ENCODE measurements at regions not wholly inside any gene's neighbourhood (a gene's known extent, or its start where the extent isn't known, plus 50 kb on each side); places are given as distances from the start of the nearest gene placed in this dataset.
"Not testable (repeated sequence)": the region's sequence is repeated elsewhere in the genome, so short reads cannot be mapped to it uniquely, and the experiment has no call there.

- no peak overlapping the region for H3K4me3 ChIP-seq (ENCODE audit: low read depth, low read length)
- no peak for TF ChIP-seq CTCF (IDR thresholded peaks at IDR 0.05; ENCODE audit: low read depth, low read length, missing control alignments)
- in situ Hi-C loops (cut with HindIII; ENCODE audit: low pct_ligation_motif_present, low sequenced_read_pairs): no loop called here
- no peaks in the 10 kb centered on the region for H3K36me3 ChIP-seq (replicated peaks)
- H3K27ac ChIP-seq: no peak overlapping the region
- DNase-seq: no peak
- no peaks in the 10 kb centered on the region for H3K27me3 ChIP-seq (replicated peaks)
These were observed 150.5 kb downstream of the CRPPA start for GRCh38 chr7:16270844-16271243.

DNA sequence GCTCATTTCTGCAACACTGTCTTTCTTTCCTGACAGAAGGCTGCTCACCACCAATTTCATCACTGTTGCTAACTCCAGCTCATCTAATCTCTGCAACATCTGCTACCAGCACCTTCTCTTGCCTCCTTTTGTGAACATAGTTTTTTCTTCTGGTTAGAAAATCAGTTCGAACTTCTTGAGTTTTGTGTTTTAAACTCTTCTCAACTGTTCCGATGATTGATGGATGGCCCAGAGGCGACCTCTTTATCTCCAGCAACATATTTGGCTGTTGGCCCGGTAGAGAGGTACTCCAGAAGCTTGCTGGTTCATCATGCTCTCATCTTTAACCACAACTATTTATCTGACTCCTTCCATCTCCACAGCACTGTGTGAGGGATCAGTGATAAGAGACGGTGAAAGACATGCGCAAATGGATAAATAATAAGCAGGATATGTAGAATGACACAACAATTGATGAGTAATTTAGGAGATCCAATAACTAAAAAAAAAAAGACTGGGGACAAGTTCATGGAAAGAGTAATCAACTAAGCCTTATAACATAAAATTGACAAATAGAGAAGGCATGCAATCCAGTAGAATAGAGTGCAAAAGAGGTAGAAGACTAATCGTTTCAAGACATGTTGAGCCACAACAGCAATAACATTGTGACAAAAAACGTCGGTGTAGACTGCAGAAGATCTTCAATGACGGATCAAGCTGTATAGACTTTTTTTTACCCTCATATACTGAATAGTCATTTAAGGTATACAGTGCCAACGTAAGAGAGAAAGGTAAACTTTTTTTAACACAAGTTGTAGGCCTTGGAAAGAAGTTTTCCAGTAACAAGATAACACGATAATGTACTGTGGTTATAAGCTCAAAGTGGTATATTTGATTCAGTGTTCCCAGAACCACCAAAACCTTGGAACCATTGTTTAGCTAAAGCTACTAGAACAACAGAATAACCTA is 152.2 kb downstream of the CRPPA start:
- Histone ChIP-seq H3K27ac (no peak overlapping the region), H3K4me3 (ENCODE audit: low read depth, low read length) (no peak overlapping the region), H3K27me3 (replicated peaks) (no peaks in the 10 kb centered on the region), H3K36me3 (replicated peaks) (no peaks in the 10 kb centered on the region)
- TF ChIP-seq CTCF (IDR thresholded peaks at IDR 0.05; ENCODE audit: low read depth, low read length, missing control alignments): no peak
- in situ Hi-C loops (cut with HindIII; ENCODE audit: low pct_ligation_motif_present, low sequenced_read_pairs): no loop called here
- DNase-seq: peak; percentile 94

DNA sequence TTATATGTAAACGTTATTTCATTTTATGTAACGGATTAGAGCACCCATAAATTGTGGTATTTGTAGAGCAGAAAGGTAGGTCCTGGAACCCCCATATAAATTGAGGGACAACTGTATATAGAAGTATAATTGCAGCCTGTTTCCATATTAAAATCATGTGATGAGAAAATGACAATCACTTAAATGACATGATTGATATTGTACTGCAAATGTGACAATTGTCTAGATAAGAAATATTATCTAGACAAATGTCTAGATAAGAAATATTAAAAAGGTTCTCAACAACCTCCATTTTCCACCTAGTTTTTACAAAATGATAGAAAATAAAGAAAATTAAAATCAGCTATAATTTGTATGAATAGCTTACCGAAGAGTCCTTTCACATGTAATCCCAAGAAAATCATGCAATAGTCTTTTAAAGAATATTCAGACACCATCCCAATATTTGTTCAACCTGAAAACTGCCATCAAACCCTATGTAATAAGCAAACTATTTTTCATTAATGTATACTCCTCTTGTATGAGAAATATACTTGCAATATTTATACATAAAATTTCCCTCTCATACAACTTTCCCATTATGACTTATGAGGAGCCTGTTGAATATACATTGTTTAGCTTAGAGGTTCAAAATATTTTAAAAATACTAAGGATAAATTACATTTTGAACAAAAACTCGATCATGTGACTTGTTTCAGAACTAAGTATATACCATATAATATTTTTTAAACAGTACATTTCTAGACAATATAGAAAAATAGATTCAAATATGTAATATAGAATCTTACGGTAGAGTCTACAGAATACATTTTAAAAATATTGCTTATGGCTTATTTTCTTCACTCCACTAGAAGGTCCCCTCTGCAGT is 153.2 kb downstream of the CRPPA start:
- H3K4me3 ChIP-seq (ENCODE audit: low read depth, low read length): no peak overlapping the region
- DNase-seq: no peak
- H3K36me3 ChIP-seq (replicated peaks): no peaks in the 10 kb centered on the region
- no peak for TF ChIP-seq CTCF (IDR thresholded peaks at IDR 0.05; ENCODE audit: low read depth, low read length, missing control alignments)
- no peaks in the 10 kb centered on the region for H3K27me3 ChIP-seq (replicated peaks)
- no peak overlapping the region for H3K27ac ChIP-seq
- in situ Hi-C loops (cut with HindIII; ENCODE audit: low pct_ligation_motif_present, low sequenced_read_pairs): no loop called here

DNA sequence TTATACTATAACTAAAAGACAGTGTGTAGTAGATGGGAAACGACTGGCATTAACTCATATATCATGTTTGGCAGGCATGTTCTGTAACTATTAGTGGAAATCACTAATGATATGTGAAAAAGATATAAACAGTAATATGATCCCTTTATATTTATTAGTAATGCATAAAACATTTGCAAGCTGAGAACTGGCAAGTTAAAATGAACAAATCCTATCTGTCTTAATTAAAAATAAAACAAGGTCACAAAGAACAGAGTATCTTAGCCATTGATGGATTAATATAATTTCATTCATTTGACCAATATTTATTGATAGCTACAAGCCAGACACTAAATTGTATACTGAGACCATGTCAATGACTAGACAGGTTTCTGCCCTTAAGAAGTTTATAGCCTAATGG is 154.5 kb downstream of the CRPPA start:
- no peak overlapping the region for H3K27ac ChIP-seq
- in situ Hi-C loops (cut with HindIII; ENCODE audit: low pct_ligation_motif_present, low sequenced_read_pairs): no loop called here

DNA sequence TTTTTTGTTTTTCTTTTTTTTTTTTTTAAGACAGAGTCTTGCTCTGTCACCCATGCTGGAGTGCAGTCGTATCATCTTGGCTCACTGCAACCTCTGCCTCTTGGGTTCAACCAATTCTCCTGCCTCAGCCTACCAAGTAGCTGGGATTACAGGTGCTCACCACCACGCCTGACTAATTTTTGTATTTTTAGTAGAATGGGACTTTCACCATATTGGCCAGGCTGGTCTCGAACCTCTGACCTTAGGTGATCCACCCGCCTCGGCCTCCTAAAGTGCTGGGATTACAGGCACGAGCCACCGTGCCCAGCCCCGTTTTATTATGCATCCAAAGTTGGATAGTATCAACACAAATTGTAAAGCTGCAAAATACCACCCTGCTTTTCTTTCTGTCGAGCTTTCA is 154.9 kb downstream of the CRPPA start:
- H3K4me3 ChIP-seq (ENCODE audit: low read depth, low read length); H3K36me3 ChIP-seq (replicated peaks); DNase-seq; in situ Hi-C loops (cut with HindIII; ENCODE audit: low pct_ligation_motif_present, low sequenced_read_pairs); H3K27ac ChIP-seq; H3K27me3 ChIP-seq (replicated peaks): not testable (repeated sequence)

More for the DNA sequence above, 154.5 kb downstream of the CRPPA start:
- no peak for DNase-seq
- H3K4me3 ChIP-seq (ENCODE audit: low read depth, low read length): no peak overlapping the region
- TF ChIP-seq CTCF (IDR thresholded peaks at IDR 0.05; ENCODE audit: low read depth, low read length, missing control alignments): no peak
- no peaks in the 10 kb centered on the region for H3K36me3 ChIP-seq (replicated peaks)
- no peaks in the 10 kb centered on the region for H3K27me3 ChIP-seq (replicated peaks)

GRCh38 chr7:16265863-16266458 is 155.4 kb downstream of the CRPPA start:
- Histone ChIP-seq H3K4me3 (ENCODE audit: low read depth, low read length) (no peak overlapping the region), H3K27me3 (replicated peaks) (no peaks in the 10 kb centered on the region), H3K36me3 (replicated peaks) (no peaks in the 10 kb centered on the region), H3K27ac (no peak overlapping the region)
- DNase-seq: no peak
- in situ Hi-C loops (cut with HindIII; ENCODE audit: low pct_ligation_motif_present, low sequenced_read_pairs): no loop called here
- no peak for TF ChIP-seq CTCF (IDR thresholded peaks at IDR 0.05; ENCODE audit: low read depth, low read length, missing control alignments)
